H1 (cell line): ENCODE measurements at regions not wholly inside any gene's neighbourhood (a gene's known extent, or its start where the extent isn't known, plus 50 kb on each side); places are given as distances from the start of the nearest gene placed in this dataset.
A peak's percentile ranks its signal among the peaks of the same experiment; 100 is the strongest.

Source experiments
- CTCF ChIA-PET: fragments of 300-600 bp; sonication (Branson Sonifier 250); formaldehyde crosslinking; loops from one replicate; lab custom pipeline; 2021; ENCODE audit not compliant: partially characterized antibody; lab: Charles Lee
- POLR2A ChIA-PET: fragments of 300-600 bp; sonication (Branson Sonifier 250); formaldehyde crosslinking; loops from one replicate; lab custom pipeline; 2021; ENCODE audit warnings: inconsistent platforms; ENCODE audit not compliant: partially characterized antibody; lab: Charles Lee
- DNase-seq, 2 experiments: peaks; one replicate each; pipeline versions ENCODE4 v3.0.0 to v3.0.0-alpha.2; 2010 to 2022; ENCODE audit warnings: low spot score in 2 of 2, low read depth in 1 of 2, mixed read lengths in 1 of 2
- FAIRE-seq: peaks from 2 replicates; lab custom pipeline; 2011; peaks lifted over from hg19 to GRCh38; lab: Jason Lieb, UNC
- H2AFZ ChIP-seq: 2 replicates; pipeline ENCODE4 v1.8.1; 2012; ENCODE audit warnings: low read length, inconsistent platforms
- H2AK5ac ChIP-seq: 2 replicates; pipeline ENCODE4 v1.6.1; 2013; ENCODE audit warnings: low read depth, low read length
- H2BK120ac ChIP-seq: replicated peaks from 2 replicates; pipeline ENCODE3; 2013; ENCODE audit warnings: low read depth, low read length, inconsistent platforms
- H2BK12ac ChIP-seq: 2 replicates; pipeline ENCODE4 v1.6.1; 2013; ENCODE audit warnings: low read depth, low read length
- H2BK15ac ChIP-seq: 2 replicates; pipeline ENCODE4 v1.6.1; 2013; ENCODE audit warnings: low read length
- H2BK20ac ChIP-seq: 2 replicates; pipeline ENCODE4 v1.6.1; 2013; ENCODE audit warnings: low read length
- H2BK5ac ChIP-seq: 2 replicates; pipeline ENCODE4 v1.6.1; 2013; ENCODE audit warnings: low read depth, low read length
- H3K14ac ChIP-seq: 2 replicates; pipeline ENCODE4 v1.6.1; 2013; ENCODE audit warnings: inconsistent platforms; ENCODE audit not compliant: insufficient read length
- H3K18ac ChIP-seq: 2 replicates; pipeline ENCODE4 v1.6.1; 2013; ENCODE audit warnings: low read length; ENCODE audit errors: extremely low read depth
- H3K23ac ChIP-seq: 2 replicates; pipeline ENCODE4 v1.6.1; 2013; ENCODE audit warnings: inconsistent platforms; ENCODE audit not compliant: insufficient read length
- H3K23me2 ChIP-seq: 2 replicates; pipeline ENCODE4 v1.6.1; 2013; ENCODE audit warnings: low read depth, low read length
- H3K27ac ChIP-seq: 2 replicates; pipeline ENCODE4 v1.6.1; 2011; ENCODE audit warnings: low read depth, low read length, inconsistent platforms
- H3K27me3 ChIP-seq, 4 experiments: replicated peaks in 1 of 4; 1 replicate in 1 of 4; 2 replicates in 3 of 4; pipeline versions ENCODE4 v1.6.1 to v1.8.1; 2011 to 2013; ENCODE audit warnings: low read length in 3 of 4, mild to moderate bottlenecking in 3 of 4, inconsistent platforms in 2 of 4, mixed read lengths in 2 of 4, moderate library complexity in 1 of 4; ENCODE audit not compliant: control insufficient read depth in 3 of 4, insufficient read depth in 3 of 4; ENCODE audit errors: extremely low read depth in 1 of 4
- H3K36me3 ChIP-seq, 4 experiments: 2 replicates each; pipeline versions ENCODE4 v1.6.1 to v1.8.1; 2011 to 2013; ENCODE audit warnings: mild to moderate bottlenecking in 4 of 4, low read length in 3 of 4, moderate library complexity in 2 of 4, control low read depth in 1 of 4, inconsistent platforms in 1 of 4; ENCODE audit not compliant: insufficient read depth in 4 of 4, control insufficient read depth in 2 of 4
- H3K4ac ChIP-seq: replicated peaks from 2 replicates; pipeline ENCODE3; 2013; ENCODE audit warnings: low read length, low read depth, mixed read lengths, inconsistent platforms; ENCODE audit not compliant: insufficient read length
- H3K4me1 ChIP-seq, 4 experiments: replicated peaks in 1 of 4; 1 replicate in 1 of 4; 2 replicates in 3 of 4; pipeline versions ENCODE4 v1.6.1 to v1.8.1; 2011 to 2013; ENCODE audit warnings: low read length in 3 of 4, inconsistent platforms in 2 of 4, mixed read lengths in 1 of 4; ENCODE audit not compliant: insufficient read depth in 4 of 4, control insufficient read depth in 3 of 4
- H3K4me2 ChIP-seq, 2 experiments: 2 replicates each; pipeline versions ENCODE4 v1.6.1 to v1.8.1; 2011 to 2013; ENCODE audit warnings: low read depth in 2 of 2, low read length in 2 of 2, control low read depth in 1 of 2, inconsistent platforms in 1 of 2, mild to moderate bottlenecking in 1 of 2; ENCODE audit not compliant: insufficient read depth in 1 of 2
- H3K4me3 ChIP-seq, 4 experiments: fragments of 200-600, 300-600 bp in 1 of 4; sonication (generic), shearing (Covaris generic), sonication (Bioruptor Twin) in 1 of 4; 2 replicates each; pipeline versions ENCODE4 v1.5.1 to v1.8.1; 2011 to 2016; ENCODE audit warnings: low read length in 4 of 4, low read depth in 3 of 4, control low read depth in 2 of 4, inconsistent platforms in 2 of 4, mild to moderate bottlenecking in 2 of 4, mixed read lengths in 1 of 4, moderate library complexity in 1 of 4; ENCODE audit not compliant: insufficient read depth in 2 of 4; ENCODE audit errors: extremely low read depth in 1 of 4
- H3K56ac ChIP-seq: replicated peaks from 2 replicates; pipeline ENCODE3; 2013; ENCODE audit warnings: low read depth, mild to moderate bottlenecking, mixed read lengths, low read length, inconsistent platforms; ENCODE audit not compliant: insufficient read length
- H3K79me1 ChIP-seq: 2 replicates; pipeline ENCODE4 v1.6.1; 2013; ENCODE audit warnings: low read depth, low read length, control low read depth
- H3K79me2 ChIP-seq, 2 experiments: 2 replicates each; pipeline versions ENCODE4 v1.6.1 to v1.8.1; 2012 to 2013; ENCODE audit warnings: low read length in 2 of 2, mild to moderate bottlenecking in 2 of 2, inconsistent platforms in 1 of 2; ENCODE audit not compliant: insufficient read depth in 2 of 2, control insufficient read depth in 1 of 2
- H3K9ac ChIP-seq, 4 experiments: replicated peaks in 1 of 4; 1 replicate in 1 of 4; 2 replicates in 3 of 4; pipeline versions ENCODE4 v1.6.1 to v1.8.1; 2011 to 2013; ENCODE audit warnings: low read depth in 3 of 4, low read length in 3 of 4, control low read depth in 2 of 4, mild to moderate bottlenecking in 2 of 4, moderate library complexity in 2 of 4, inconsistent platforms in 1 of 4; ENCODE audit errors: extremely low read depth in 1 of 4
- H3K9me3 ChIP-seq, 2 experiments: 2 replicates each; pipeline versions ENCODE4 v1.6.1 to v1.8.1; 2012 to 2013; ENCODE audit warnings: mild to moderate bottlenecking in 2 of 2, moderate library complexity in 2 of 2, control low read depth in 1 of 2, inconsistent platforms in 1 of 2, low read depth in 1 of 2, low read length in 1 of 2, mixed read lengths in 1 of 2; ENCODE audit not compliant: insufficient read depth in 2 of 2
- H4K20me1 ChIP-seq, 2 experiments: replicated peaks in 1 of 2; 2 replicates each; pipeline versions ENCODE3 to v1.8.1; 2011 to 2013; ENCODE audit warnings: inconsistent platforms in 2 of 2, low read length in 2 of 2, mild to moderate bottlenecking in 1 of 2; ENCODE audit not compliant: insufficient read depth in 2 of 2, control insufficient read depth in 1 of 2
- H4K5ac ChIP-seq: 2 replicates; pipeline ENCODE4 v1.6.1; 2013; ENCODE audit warnings: low read length, low read depth, mixed read lengths, inconsistent platforms; ENCODE audit not compliant: insufficient read length
- H4K8ac ChIP-seq: 2 replicates; pipeline ENCODE4 v1.8.0; 2013; ENCODE audit warnings: mild to moderate bottlenecking, moderate library complexity, low read length, inconsistent platforms; ENCODE audit not compliant: insufficient read depth; ENCODE audit errors: extremely low read depth
- H4K91ac ChIP-seq: replicated peaks from 2 replicates; pipeline ENCODE3; 2013; ENCODE audit warnings: low read length, mixed read lengths, inconsistent platforms; ENCODE audit not compliant: insufficient read length
- MAX ChIP-seq: IDR thresholded peaks from 2 replicates; pipeline ENCODE4 v1.6.1; 2012; ENCODE audit warnings: inconsistent platforms
- RXRA ChIP-seq: IDR thresholded peaks from 2 replicates; pipeline ENCODE4 v1.6.1; 2011; ENCODE audit warnings: low read depth, mild to moderate bottlenecking, low read length, moderate library complexity; ENCODE audit not compliant: insufficient read depth
- TEAD4 ChIP-seq: IDR thresholded peaks from 2 replicates; pipeline ENCODE4 v1.6.1; 2012; ENCODE audit warnings: low read depth, low read length, inconsistent platforms, mixed read lengths
- WGBS, 2 experiments: shearing (Covaris generic) in 1 of 2; methylation state at CpG; one replicate each; pipeline versions ENCODE4 v1.1.6 to v1.1.7; 2013 to 2015; ENCODE audit warnings: low lambda C conversion rate in 2 of 2, mixed read lengths in 2 of 2, inconsistent platforms in 1 of 2, low coverage in 1 of 2, missing lambda C conversion rate in 1 of 2; ENCODE audit not compliant: insufficient replicate concordance in 2 of 2, insufficient coverage in 1 of 2, insufficient read length in 1 of 2; ENCODE audit errors: extremely low coverage in 1 of 2, missing lambda C conversion rate in 1 of 2; 5-methylcytosine and 5-hydroxymethylcytosine counted together

- Histone ChIP-seq H2BK5ac (no peak overlapping the region), H3K4me3 (no peak overlapping the region), H3K18ac (no peak overlapping the region), H3K9ac (no peak overlapping the region), H3K23me2 (no peaks in the 10 kb centered on the region), H3K36me3 (no peaks in the 10 kb centered on the region), H3K4ac (no peak overlapping the region), H4K20me1 (no peaks in the 10 kb centered on the region), H2BK15ac (no peak overlapping the region), H2BK120ac (no peak overlapping the region), H3K56ac (no peak overlapping the region), H4K5ac (no peak overlapping the region), H3K4me2 (no peak overlapping the region; a peak in 1 of 4 replicates), H4K91ac (no peak overlapping the region), H2AFZ (peak overlapping the region; percentile 79), H3K27ac (no peak overlapping the region), H2BK12ac (no peak overlapping the region), H3K4me1 (peaks cover 0 to 6% (median 0%) of the 10 kb centered on the region in 4 experiments; a peak in 2 of 7 replicates), H3K79me2 (no peaks in the 10 kb centered on the region), H3K23ac (no peak overlapping the region), H4K8ac (no peak overlapping the region), H2AK5ac (no peak overlapping the region), H3K27me3 (no peaks in the 10 kb centered on the region), H2BK20ac (no peak overlapping the region), H3K9me3 (no peaks in the 10 kb centered on the region), H3K79me1 (no peaks in the 10 kb centered on the region), H3K14ac (no peak overlapping the region)
- POLR2A ChIA-PET, result interaction anchor here (1.1 to 1.7 kb wide), 2 partner anchors 9 to 13 kb away, joined by 3 to 9 read pairs; no protein-coding TSS in a partner anchor
- CTCF ChIA-PET, result interaction anchor here (0.7 to 1.6 kb wide), 4 partner anchors 12 to 23 kb away, joined by 3 to 6 read pairs (median 4); no protein-coding TSS in a partner anchor
- 54% methylated on average over 5 of the region's 5 CpGs; no CpG with 5 or more reads in 1 of the 2 experiments for WGBS, 2 experiments
- DNase-seq (peak in 1 of 2 experiments; percentile 33), FAIRE-seq (peak; percentile 7)
- peak; percentile 84 for TF ChIP-seq MAX
- no peak for TF ChIP-seq RXRA
- peak; percentile 95 for TF ChIP-seq TEAD4
Observed at GRCh38 chr12:94740601-94741362, 90.4 kb upstream of the TMCC3 start.
